Panc1 (cell line): ENCODE measurements at regions not wholly inside any gene's neighbourhood (a gene's known extent, or its start where the extent isn't known, plus 50 kb on each side); places are given as distances from the start of the nearest gene placed in this dataset.

Experiments
- CTCF ChIP-seq: fragments of 450-650 bp; IDR thresholded peaks from 2 replicates; pipeline ENCODE4 v1.5.1; 2017; ENCODE audit warnings: mild to moderate bottlenecking
- SIN3A ChIP-seq: IDR thresholded peaks from 2 replicates; pipeline ENCODE4 v1.6.1; 2012; ENCODE audit warnings: low read depth, mild to moderate bottlenecking, low read length, moderate library complexity, borderline replicate concordance; ENCODE audit not compliant: insufficient read depth

- TF ChIP-seq CTCF = no peak
- TF ChIP-seq SIN3A = no peak
Measured at GRCh38 chr13:57224414-57224813, 57.4 kb downstream of the PRR20E start.
